Smooth muscle cell (in vitro differentiated cells): ENCODE measurements at regions not wholly inside any gene's neighbourhood (a gene's known extent, or its start where the extent isn't known, plus 50 kb on each side); places are given as distances from the start of the nearest gene placed in this dataset.

ENCODE experiments used
- DNase-seq: peaks from one replicate; lab custom pipeline; 2025; ENCODE audit not compliant: unreplicated experiment; lab: John Stamatoyannopoulos, UW
- H2AFZ ChIP-seq: fragments of 200-600 bp; sonication (generic); 2 replicates; pipeline ENCODE4 v1.6.0; 2016; ENCODE audit warnings: antibody characterized with exemption, low read depth, mild to moderate bottlenecking
- H3F3A ChIP-seq: fragments of 200-600 bp; sonication (generic); 2 replicates; pipeline ENCODE4 v1.6.0; 2017; ENCODE audit warnings: antibody characterized with exemption, low read depth
- H3K27ac ChIP-seq: fragments of 200-600 bp; sonication (generic); 2 replicates; pipeline ENCODE4 v1.5.1; 2016; ENCODE audit warnings: low read depth, mild to moderate bottlenecking
- H3K27me3 ChIP-seq: fragments of 200-600 bp; sonication (generic); 2 replicates; pipeline ENCODE4 v1.6.1; 2016; ENCODE audit warnings: low read depth, mild to moderate bottlenecking
- H3K36me3 ChIP-seq: fragments of 200-600 bp; sonication (generic); 2 replicates; pipeline ENCODE4 v1.5.1; 2016; ENCODE audit warnings: low read depth
- H3K4me1 ChIP-seq: fragments of 200-600 bp; sonication (generic); 2 replicates; pipeline ENCODE4 v1.5.1; 2016; ENCODE audit warnings: low read depth
- H3K4me2 ChIP-seq: fragments of 200-600 bp; sonication (generic); 2 replicates; pipeline ENCODE4 v1.6.0; 2016; ENCODE audit warnings: mild to moderate bottlenecking
- H3K4me3 ChIP-seq: fragments of 200-600 bp; sonication (generic); 2 replicates; pipeline ENCODE4 v1.5.1; 2016; ENCODE audit warnings: mild to moderate bottlenecking
- H3K79me2 ChIP-seq: fragments of 200-600 bp; sonication (generic); 2 replicates; pipeline ENCODE4 v1.6.0; 2016; ENCODE audit warnings: low read depth, mild to moderate bottlenecking
- H3K9ac ChIP-seq: fragments of 200-600 bp; sonication (generic); 2 replicates; pipeline ENCODE4 v1.6.0; 2016; ENCODE audit warnings: low read depth
- H3K9me3 ChIP-seq: fragments of 200-600 bp; sonication (generic); replicated peaks from 2 replicates; pipeline ENCODE4 v1.5.1; 2016; ENCODE audit warnings: low read depth
- H4K20me1 ChIP-seq: fragments of 200-600 bp; sonication (generic); 2 replicates; pipeline ENCODE4 v1.6.0; 2016; ENCODE audit warnings: low read depth
- WGBS: methylation state at CpG from one replicate; pipeline ENCODE4 v1.1.7; 2016; ENCODE audit warnings: low lambda C conversion rate; 5-methylcytosine and 5-hydroxymethylcytosine counted together
- TF ChIP-seq, protein P1 (sequence below): fragments of 200-600 bp; sonication (generic); IDR thresholded peaks from 2 replicates; pipeline ENCODE4 v1.5.1; 2017; ENCODE audit warnings: borderline replicate concordance, mild to moderate bottlenecking, antibody characterized with exemption; ENCODE audit not compliant: insufficient read depth, poor library complexity, severe bottlenecking

DNA sequence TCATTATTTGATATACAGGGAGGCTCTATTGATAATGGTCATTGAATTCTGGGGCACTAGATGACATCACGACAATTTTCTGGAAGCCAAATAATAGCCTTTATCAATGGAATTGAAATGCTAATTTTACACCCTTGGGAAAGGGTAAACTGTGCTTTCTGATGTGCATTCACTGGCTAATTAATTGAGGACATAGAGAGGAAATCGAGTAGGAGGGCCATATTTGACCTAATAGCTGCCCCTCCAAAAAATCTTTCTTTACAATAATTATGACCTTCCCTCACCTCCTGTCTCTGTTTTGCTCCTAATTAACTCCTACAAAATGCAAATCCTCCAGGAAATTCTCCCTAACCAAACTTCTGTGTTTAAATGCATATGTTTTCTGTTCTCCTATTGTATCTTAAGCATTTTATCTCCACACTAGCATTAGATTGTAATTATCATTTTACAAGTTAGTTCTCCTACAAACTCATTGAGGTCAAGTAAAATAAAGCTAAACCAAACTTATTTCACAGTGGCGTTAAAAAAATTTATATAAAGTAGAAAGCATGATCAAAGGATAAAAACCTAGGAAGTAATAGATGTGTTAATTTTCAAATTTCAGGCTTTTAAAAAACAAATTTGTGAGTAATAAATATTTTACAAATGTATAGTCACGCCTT is 1414.0 kb upstream of the AGA start:
- Histone ChIP-seq H4K20me1 (no peaks in the 10 kb centered on the region), H3K4me3 (no peak overlapping the region), H3K9ac (no peak overlapping the region), H3K4me2 (no peak overlapping the region), H3K27ac (no peak overlapping the region), H3K4me1 (no peaks in the 10 kb centered on the region), H3K27me3 (no peaks in the 10 kb centered on the region), H3K9me3 (no peaks in the 10 kb centered on the region), H2AFZ (no peak overlapping the region), H3K79me2 (no peaks in the 10 kb centered on the region), H3F3A (no peaks in the 10 kb centered on the region), H3K36me3 (no peaks in the 10 kb centered on the region)
- 59% methylated on average over 4 of the region's 4 CpGs for WGBS
- DNase-seq = no peak
- TF ChIP-seq, protein P1, sequence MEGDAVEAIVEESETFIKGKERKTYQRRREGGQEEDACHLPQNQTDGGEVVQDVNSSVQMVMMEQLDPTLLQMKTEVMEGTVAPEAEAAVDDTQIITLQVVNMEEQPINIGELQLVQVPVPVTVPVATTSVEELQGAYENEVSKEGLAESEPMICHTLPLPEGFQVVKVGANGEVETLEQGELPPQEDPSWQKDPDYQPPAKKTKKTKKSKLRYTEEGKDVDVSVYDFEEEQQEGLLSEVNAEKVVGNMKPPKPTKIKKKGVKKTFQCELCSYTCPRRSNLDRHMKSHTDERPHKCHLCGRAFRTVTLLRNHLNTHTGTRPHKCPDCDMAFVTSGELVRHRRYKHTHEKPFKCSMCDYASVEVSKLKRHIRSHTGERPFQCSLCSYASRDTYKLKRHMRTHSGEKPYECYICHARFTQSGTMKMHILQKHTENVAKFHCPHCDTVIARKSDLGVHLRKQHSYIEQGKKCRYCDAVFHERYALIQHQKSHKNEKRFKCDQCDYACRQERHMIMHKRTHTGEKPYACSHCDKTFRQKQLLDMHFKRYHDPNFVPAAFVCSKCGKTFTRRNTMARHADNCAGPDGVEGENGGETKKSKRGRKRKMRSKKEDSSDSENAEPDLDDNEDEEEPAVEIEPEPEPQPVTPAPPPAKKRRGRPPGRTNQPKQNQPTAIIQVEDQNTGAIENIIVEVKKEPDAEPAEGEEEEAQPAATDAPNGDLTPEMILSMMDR = no peak

DNA sequence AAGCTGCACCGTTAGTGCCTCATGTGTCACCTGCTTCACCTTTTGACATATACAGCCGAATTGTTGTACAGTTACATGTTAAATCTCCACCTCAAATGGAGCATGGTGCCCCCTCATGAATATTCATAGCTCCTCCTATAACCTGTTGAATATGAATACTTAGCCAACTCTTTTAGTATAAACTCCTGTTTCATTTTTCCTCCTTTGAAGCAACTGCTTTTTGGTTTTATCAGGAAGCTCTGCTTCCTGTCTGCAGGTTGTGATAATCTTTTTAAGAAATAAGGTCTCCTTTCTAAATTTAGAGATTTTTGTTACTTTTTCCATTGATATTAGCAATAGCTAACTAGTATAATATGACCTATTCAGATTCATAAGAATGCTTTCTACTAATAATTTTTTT is 1429.2 kb upstream of the AGA start:
- no peaks in the 10 kb centered on the region for H3F3A ChIP-seq
- no peaks in the 10 kb centered on the region for H3K36me3 ChIP-seq
- no peak overlapping the region for H3K4me3 ChIP-seq
- H3K27ac ChIP-seq = no peak overlapping the region
- TF ChIP-seq, protein P1 = no peak
- no peak for DNase-seq
- no peak overlapping the region for H2AFZ ChIP-seq
- H3K27me3 ChIP-seq = no peaks in the 10 kb centered on the region
- no peak overlapping the region for H3K9ac ChIP-seq
- H3K9me3 ChIP-seq = no peaks in the 10 kb centered on the region
- H3K79me2 ChIP-seq = no peaks in the 10 kb centered on the region
- H3K4me2 ChIP-seq = no peak overlapping the region
- no peaks in the 10 kb centered on the region for H3K4me1 ChIP-seq
- H4K20me1 ChIP-seq = no peaks in the 10 kb centered on the region
- WGBS = 89% methylated on average over 2 of the region's 2 CpGs

GRCh38 chr4:178881937-178882336 is 1439.7 kb upstream of the AGA start:
- 60% methylated on average over 1 of the region's 1 CpG for WGBS

More at GRCh38 chr4:178881937-178882336, 1439.7 kb upstream of the AGA start:
- Histone ChIP-seq H2AFZ (no peak overlapping the region), H3K4me3 (no peak overlapping the region), H3K9me3 (no peaks in the 10 kb centered on the region), H3K4me2 (no peak overlapping the region), H3F3A (no peaks in the 10 kb centered on the region), H3K9ac (no peak overlapping the region), H4K20me1 (no peaks in the 10 kb centered on the region), H3K79me2 (no peaks in the 10 kb centered on the region), H3K27ac (no peak overlapping the region), H3K4me1 (no peaks in the 10 kb centered on the region), H3K36me3 (no peaks in the 10 kb centered on the region), H3K27me3 (no peaks in the 10 kb centered on the region)
- TF ChIP-seq, protein P1 = no peak
- DNase-seq = no peak
